ENCODE measurements at regions not wholly inside any gene's neighbourhood (a gene's known extent, or its start where the extent isn't known, plus 50 kb on each side); places are given as distances from the start of the nearest gene placed in this dataset.

DNA sequence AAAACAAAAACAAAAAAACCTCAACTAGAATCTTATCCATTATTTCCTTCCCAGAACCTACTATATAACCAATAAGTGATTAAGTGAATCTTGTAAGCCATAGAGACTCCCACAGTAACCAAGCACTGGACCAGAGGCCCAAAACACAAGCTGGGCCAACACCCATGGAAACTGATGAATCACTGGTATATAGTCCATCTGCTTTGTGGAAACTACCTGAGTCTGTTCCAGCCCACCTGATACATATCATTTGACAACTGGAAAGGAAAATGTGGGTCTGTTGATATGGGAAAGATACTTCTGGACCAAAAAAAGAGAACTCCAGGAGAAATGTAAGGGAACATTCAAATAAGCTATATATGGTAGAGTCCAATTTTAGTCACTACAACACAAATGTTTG, 252.8 kb downstream of the MREG start:
- H3K4me1 ChIP-seq (ENCODE audit: insufficient read depth, low read length, severe bottlenecking): no peaks in the 10 kb centered on the region
- no peaks in the 10 kb centered on the region for H3F3A ChIP-seq (ENCODE audit: insufficient read depth, low read length)
- H3K79me2 ChIP-seq (ENCODE audit: insufficient read depth, low read length): no peaks in the 10 kb centered on the region
- no peaks in the 10 kb centered on the region for H3K9me3 ChIP-seq (ENCODE audit: low read length)
- no peaks in the 10 kb centered on the region for H3K36me3 ChIP-seq (ENCODE audit: insufficient read depth, low read length)
- no peak overlapping the region for H3K4me3 ChIP-seq (ENCODE audit: low read depth, low read length, poor library complexity, severe bottlenecking)
- H4K20me1 ChIP-seq (ENCODE audit: insufficient read depth, low read length): no peaks in the 10 kb centered on the region
- no peaks in the 10 kb centered on the region for H3K9me2 ChIP-seq (ENCODE audit: low read depth, low read length)
- TF ChIP-seq, protein P1, sequence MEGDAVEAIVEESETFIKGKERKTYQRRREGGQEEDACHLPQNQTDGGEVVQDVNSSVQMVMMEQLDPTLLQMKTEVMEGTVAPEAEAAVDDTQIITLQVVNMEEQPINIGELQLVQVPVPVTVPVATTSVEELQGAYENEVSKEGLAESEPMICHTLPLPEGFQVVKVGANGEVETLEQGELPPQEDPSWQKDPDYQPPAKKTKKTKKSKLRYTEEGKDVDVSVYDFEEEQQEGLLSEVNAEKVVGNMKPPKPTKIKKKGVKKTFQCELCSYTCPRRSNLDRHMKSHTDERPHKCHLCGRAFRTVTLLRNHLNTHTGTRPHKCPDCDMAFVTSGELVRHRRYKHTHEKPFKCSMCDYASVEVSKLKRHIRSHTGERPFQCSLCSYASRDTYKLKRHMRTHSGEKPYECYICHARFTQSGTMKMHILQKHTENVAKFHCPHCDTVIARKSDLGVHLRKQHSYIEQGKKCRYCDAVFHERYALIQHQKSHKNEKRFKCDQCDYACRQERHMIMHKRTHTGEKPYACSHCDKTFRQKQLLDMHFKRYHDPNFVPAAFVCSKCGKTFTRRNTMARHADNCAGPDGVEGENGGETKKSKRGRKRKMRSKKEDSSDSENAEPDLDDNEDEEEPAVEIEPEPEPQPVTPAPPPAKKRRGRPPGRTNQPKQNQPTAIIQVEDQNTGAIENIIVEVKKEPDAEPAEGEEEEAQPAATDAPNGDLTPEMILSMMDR (IDR thresholded peaks at IDR 0.05; ENCODE audit: low read length): no peak
- no peak for TF ChIP-seq EZH2 (IDR thresholded peaks at IDR 0.05; ENCODE audit: borderline replicate concordance, low read length)
- no peak overlapping the region for H3K9ac ChIP-seq (ENCODE audit: low read length)
- no peak overlapping the region for H3K4me2 ChIP-seq (ENCODE audit: low read length)
- H3K27me3 ChIP-seq (ENCODE audit: insufficient read depth, low read length): no peaks in the 10 kb centered on the region
- H3K27ac ChIP-seq (ENCODE audit: low read depth, low read length, poor library complexity, severe bottlenecking): no peak overlapping the region
- H2AFZ ChIP-seq (ENCODE audit: low read length): no peak overlapping the region

DNA sequence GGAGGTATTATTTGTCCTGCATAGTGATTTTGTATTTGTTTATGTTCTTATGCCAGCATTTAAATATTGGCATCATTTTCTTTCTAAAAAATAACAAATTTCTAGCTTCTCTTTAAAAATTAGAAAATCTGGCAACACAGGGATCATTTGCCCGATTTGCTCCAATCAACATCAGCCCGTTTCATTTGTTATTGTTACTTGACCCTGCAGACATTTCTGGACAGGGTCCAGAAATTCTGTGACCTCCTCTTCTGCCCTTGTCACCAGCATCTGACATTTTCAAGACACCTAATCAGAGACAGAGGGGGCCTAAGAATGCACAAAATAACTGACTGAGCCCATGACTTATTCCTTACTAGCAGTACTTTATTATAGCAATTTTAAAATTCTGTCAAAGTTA, 253.3 kb downstream of the MREG start:
- H4K20me1 ChIP-seq (ENCODE audit: insufficient read depth, low read length): no peaks in the 10 kb centered on the region
- no peaks in the 10 kb centered on the region for H3K36me3 ChIP-seq (ENCODE audit: insufficient read depth, low read length)
- no peak overlapping the region for H3K4me3 ChIP-seq (ENCODE audit: low read depth, low read length, poor library complexity, severe bottlenecking)
- H3K9me2 ChIP-seq (ENCODE audit: low read depth, low read length): no peaks in the 10 kb centered on the region
- H3K9me3 ChIP-seq (ENCODE audit: low read length): no peaks in the 10 kb centered on the region
- H2AFZ ChIP-seq (ENCODE audit: low read length): no peak overlapping the region
- no peak overlapping the region for H3K4me2 ChIP-seq (ENCODE audit: low read length)
- no peaks in the 10 kb centered on the region for H3K4me1 ChIP-seq (ENCODE audit: insufficient read depth, low read length, severe bottlenecking)
- H3K27ac ChIP-seq (ENCODE audit: low read depth, low read length, poor library complexity, severe bottlenecking): no peak overlapping the region
- no peaks in the 10 kb centered on the region for H3K79me2 ChIP-seq (ENCODE audit: insufficient read depth, low read length)
- H3K27me3 ChIP-seq (ENCODE audit: insufficient read depth, low read length): no peaks in the 10 kb centered on the region
- TF ChIP-seq EZH2 (IDR thresholded peaks at IDR 0.05; ENCODE audit: borderline replicate concordance, low read length): no peak
- TF ChIP-seq, protein P1 (IDR thresholded peaks at IDR 0.05; ENCODE audit: low read length): no peak
- no peak overlapping the region for H3K9ac ChIP-seq (ENCODE audit: low read length)
- H3F3A ChIP-seq (ENCODE audit: insufficient read depth, low read length): no peaks in the 10 kb centered on the region

DNA sequence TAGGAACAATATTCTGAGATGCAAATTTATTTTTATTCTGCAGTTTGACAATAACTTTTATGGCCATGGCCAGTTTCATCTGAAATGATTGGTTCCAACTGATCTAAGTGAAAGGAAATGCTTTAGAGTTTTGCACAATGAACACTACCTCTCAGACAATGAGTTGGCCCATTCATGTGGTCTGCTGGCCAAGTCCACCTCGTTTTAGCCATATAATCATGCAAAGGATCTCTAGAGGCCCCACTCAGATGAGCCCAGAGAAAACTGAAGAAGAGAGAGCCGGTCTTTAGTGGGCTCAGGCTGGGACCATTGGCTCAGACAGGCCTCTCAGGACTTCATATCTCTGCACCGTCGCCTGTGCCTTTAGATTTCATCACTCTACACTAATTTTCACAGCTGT, 254.7 kb downstream of the MREG start:
- Histone ChIP-seq H3K4me3 (ENCODE audit: low read depth, low read length, poor library complexity, severe bottlenecking) (no peak overlapping the region), H3K4me1 (ENCODE audit: insufficient read depth, low read length, severe bottlenecking) (no peaks in the 10 kb centered on the region), H3K4me2 (ENCODE audit: low read length) (no peak overlapping the region), H3K9ac (ENCODE audit: low read length) (no peak overlapping the region), H3F3A (ENCODE audit: insufficient read depth, low read length) (no peaks in the 10 kb centered on the region), H4K20me1 (ENCODE audit: insufficient read depth, low read length) (no peaks in the 10 kb centered on the region), H3K27me3 (ENCODE audit: insufficient read depth, low read length) (no peaks in the 10 kb centered on the region), H3K36me3 (ENCODE audit: insufficient read depth, low read length) (no peaks in the 10 kb centered on the region), H3K79me2 (ENCODE audit: insufficient read depth, low read length) (no peaks in the 10 kb centered on the region), H3K9me3 (ENCODE audit: low read length) (no peaks in the 10 kb centered on the region), H3K9me2 (ENCODE audit: low read depth, low read length) (no peaks in the 10 kb centered on the region), H3K27ac (ENCODE audit: low read depth, low read length, poor library complexity, severe bottlenecking) (no peak overlapping the region), H2AFZ (ENCODE audit: low read length) (no peak overlapping the region)
- no peak for TF ChIP-seq EZH2 (IDR thresholded peaks at IDR 0.05; ENCODE audit: borderline replicate concordance, low read length)

DNA sequence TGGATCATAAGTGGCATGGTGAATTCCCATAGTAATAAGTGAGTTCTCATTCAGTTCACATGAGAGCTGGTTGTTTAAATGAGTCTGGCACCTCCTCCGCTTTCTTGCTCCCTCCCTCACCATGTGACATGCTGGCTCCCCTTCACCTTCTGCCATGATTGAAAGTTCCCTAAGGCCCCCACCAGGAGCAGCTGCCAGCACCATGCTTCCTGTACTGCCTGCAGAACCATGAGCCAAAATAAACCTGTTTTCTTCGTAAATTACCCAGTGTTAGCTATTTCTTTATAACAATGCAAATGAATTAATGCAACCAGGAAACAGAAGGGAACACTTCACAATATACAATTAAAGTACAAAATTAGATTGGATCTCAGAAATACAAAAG, 257.0 kb downstream of the MREG start:
- Histone ChIP-seq H3F3A (ENCODE audit: insufficient read depth, low read length) (no peaks in the 10 kb centered on the region), H4K20me1 (ENCODE audit: insufficient read depth, low read length) (no peaks in the 10 kb centered on the region), H3K4me1 (ENCODE audit: insufficient read depth, low read length, severe bottlenecking) (no peaks in the 10 kb centered on the region), H3K9me3 (ENCODE audit: low read length) (no peaks in the 10 kb centered on the region), H3K9ac (ENCODE audit: low read length) (no peak overlapping the region), H3K27me3 (ENCODE audit: insufficient read depth, low read length) (no peaks in the 10 kb centered on the region), H3K4me3 (ENCODE audit: low read depth, low read length, poor library complexity, severe bottlenecking) (no peak overlapping the region), H3K9me2 (ENCODE audit: low read depth, low read length) (no peaks in the 10 kb centered on the region), H3K36me3 (ENCODE audit: insufficient read depth, low read length) (no peaks in the 10 kb centered on the region), H3K4me2 (ENCODE audit: low read length) (no peak overlapping the region), H3K79me2 (ENCODE audit: insufficient read depth, low read length) (no peaks in the 10 kb centered on the region), H2AFZ (ENCODE audit: low read length) (no peak overlapping the region), H3K27ac (ENCODE audit: low read depth, low read length, poor library complexity, severe bottlenecking) (no peak overlapping the region)
- TF ChIP-seq, protein P1 (IDR thresholded peaks at IDR 0.05; ENCODE audit: low read length): no peak
- TF ChIP-seq EZH2 (IDR thresholded peaks at IDR 0.05; ENCODE audit: borderline replicate concordance, low read length): no peak
